HG03442 (cell line): ENCODE measurements at regions not wholly inside any gene's neighbourhood (a gene's known extent, or its start where the extent isn't known, plus 50 kb on each side); places are given as distances from the start of the nearest gene placed in this dataset.

Experiments used
- ATAC-seq: cut with Tn5 transposase; IDR thresholded peaks from one replicate; pipeline ENCODE4 v1.9.1; 2021; ENCODE audit warnings: mild to moderate bottlenecking, moderate library complexity; ENCODE audit not compliant: unreplicated experiment

GRCh38 chr13:105957769-105958438 is 577.6 kb downstream of the EFNB2 start:
- no peak for ATAC-seq

- ATAC-seq = no peak
Measured at GRCh38 chr13:105956921-105957320, 578.5 kb downstream of the EFNB2 start.

- ATAC-seq = no peak
Measured at GRCh38 chr13:105952973-105953290, 582.5 kb downstream of the EFNB2 start.

- peak; percentile 85 for ATAC-seq
Measured at GRCh38 chr13:105952233-105952972, 583.1 kb downstream of the EFNB2 start.

GRCh38 chr13:105948143-105948542 is 587.3 kb downstream of the EFNB2 start:
- no peak for ATAC-seq

GRCh38 chr13:105940882-105941281 is 594.6 kb downstream of the EFNB2 start:
- ATAC-seq = no peak

- ATAC-seq = no peak
Measured at GRCh38 chr13:105937451-105937850, 598.0 kb downstream of the EFNB2 start.

- ATAC-seq = no peak
Measured at GRCh38 chr13:105936816-105937215, 598.6 kb downstream of the EFNB2 start.

GRCh38 chr13:105929505-105929904 is 606.0 kb downstream of the EFNB2 start:
- no peak for ATAC-seq

- ATAC-seq = no peak
Measured at GRCh38 chr13:105928901-105929300, 606.6 kb downstream of the EFNB2 start.

- ATAC-seq = no peak
Measured at GRCh38 chr13:105928048-105928447, 607.4 kb downstream of the EFNB2 start.

GRCh38 chr13:105925496-105925895 is 610.0 kb downstream of the EFNB2 start:
- ATAC-seq = no peak

GRCh38 chr13:105921711-105922110 is 613.8 kb downstream of the EFNB2 start:
- no peak for ATAC-seq

GRCh38 chr13:105920370-105920769 is 615.1 kb downstream of the EFNB2 start:
- no peak for ATAC-seq

- ATAC-seq = no peak
Measured at GRCh38 chr13:105918842-105919741, 616.4 kb downstream of the EFNB2 start.

GRCh38 chr13:105915146-105915850 is 620.2 kb downstream of the EFNB2 start:
- ATAC-seq = no peak

- ATAC-seq = no peak
Measured at GRCh38 chr13:105914291-105915036, 621.0 kb downstream of the EFNB2 start.

GRCh38 chr13:105908586-105908985 is 626.9 kb downstream of the EFNB2 start:
- ATAC-seq = no peak

- no peak for ATAC-seq
Measured at GRCh38 chr13:105907319-105908019, 628.0 kb downstream of the EFNB2 start.

- no peak for ATAC-seq
Measured at GRCh38 chr13:105906746-105907145, 628.7 kb downstream of the EFNB2 start.
